ENCODE measurements at regions not wholly inside any gene's neighbourhood (a gene's known extent, or its start where the extent isn't known, plus 50 kb on each side); places are given as distances from the start of the nearest gene placed in this dataset.

DNA sequence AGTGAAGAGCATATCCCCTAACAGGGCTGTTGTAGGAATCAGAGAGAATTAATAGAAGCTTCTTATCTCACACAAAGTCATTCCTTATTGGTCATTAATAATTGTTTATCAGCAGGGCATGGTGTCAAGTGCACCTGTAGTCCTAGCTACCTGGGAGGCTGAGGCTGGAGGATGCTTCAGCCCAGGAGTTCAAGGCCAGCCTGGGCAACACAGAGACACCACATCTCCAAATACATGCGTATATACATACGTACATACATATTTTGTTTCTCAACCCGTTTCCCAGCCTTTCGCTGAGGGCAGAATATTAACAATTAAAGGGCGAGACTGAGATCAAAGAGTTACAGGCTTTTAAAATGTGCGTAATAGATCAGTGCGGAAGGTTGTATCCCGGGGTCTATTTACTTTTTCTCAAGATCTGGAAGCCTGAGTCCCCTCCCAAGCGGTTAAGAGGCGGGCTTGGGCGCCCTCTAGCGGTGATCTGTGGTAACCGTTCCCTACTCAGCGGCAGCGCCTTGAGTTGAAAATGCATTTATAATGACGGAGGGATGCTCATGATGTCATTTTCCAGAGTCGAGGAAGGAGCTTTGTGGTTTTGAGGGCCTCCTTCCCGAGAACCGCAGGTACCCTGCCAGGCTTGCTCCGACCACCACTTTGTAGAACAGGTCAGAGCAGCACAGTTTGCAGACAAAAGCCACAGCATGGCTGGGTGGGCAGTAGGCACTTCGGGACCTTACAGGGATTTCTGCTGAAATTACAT, 169.6 kb upstream of the GPR12 start:
- peak; percentile 21 for DNase-seq

- no peak for DNase-seq
These were observed 166.9 kb upstream of the GPR12 start for GRCh38 chr13:26927511-26927910.

GRCh38 chr13:26926371-26926770, 165.8 kb upstream of the GPR12 start:
- no peak for DNase-seq

DNA sequence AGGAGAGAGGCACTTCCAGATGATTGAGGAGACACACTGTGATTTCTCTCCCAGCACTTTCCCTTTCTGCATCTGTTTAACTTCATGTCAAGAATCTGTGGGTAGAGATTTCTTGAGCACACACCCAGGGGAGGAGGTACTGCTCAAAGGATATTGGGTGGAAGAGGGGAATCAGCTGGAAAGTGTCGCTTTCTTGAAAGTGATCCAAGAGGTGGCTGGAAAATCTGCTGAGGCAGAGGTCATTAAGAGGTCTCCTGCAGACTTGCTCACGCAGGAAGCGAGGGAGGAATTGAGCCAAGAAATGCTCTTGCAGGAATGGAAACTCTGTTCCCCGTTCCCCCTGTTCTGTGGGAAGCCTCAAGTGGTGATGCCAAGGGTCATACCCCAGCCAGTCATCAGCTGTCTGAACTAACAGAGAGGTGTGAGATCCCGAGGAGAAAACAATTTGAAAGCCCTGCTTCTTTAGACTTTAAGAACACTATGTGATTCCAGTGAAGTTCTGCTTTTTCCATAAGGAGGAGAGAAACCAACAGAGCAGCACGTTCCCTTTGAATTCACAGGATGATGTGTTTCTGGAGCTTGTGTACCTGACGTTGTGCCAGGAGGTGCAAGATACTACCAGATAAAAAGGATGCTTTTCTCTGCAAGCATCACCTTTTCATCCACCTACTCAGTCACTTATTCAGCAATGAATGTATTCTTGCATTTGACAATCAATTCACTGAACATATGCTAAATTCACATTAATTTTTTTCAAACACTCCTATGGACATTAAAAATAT, 163.4 kb upstream of the GPR12 start:
- no peak for DNase-seq

GRCh38 chr13:26921918-26922317, 161.3 kb upstream of the GPR12 start:
- no peak for DNase-seq

GRCh38 chr13:26920614-26921355, 160.2 kb upstream of the GPR12 start:
- DNase-seq, result no peak

- DNase-seq, result no peak
These were observed 159.1 kb upstream of the GPR12 start for GRCh38 chr13:26919732-26920131.

DNA sequence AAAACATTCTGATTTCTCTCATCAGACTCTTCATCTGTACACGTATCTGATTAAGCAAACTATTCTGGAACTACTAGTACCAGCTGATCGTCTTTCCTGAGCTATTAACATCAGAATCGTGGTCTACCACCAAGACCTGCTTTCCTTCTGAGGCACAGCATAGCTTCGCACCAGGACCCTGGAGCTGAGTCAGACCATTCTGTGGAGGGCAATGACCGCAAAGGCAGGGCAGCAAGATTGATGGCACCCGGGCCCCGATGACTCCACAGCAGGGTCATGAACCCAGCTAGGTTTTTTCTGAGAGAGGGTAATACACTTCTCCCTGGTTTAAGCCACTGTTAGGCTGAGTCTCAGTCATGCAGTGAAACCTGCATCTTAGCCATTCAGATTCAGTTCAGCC, 158.7 kb upstream of the GPR12 start:
- no peak for DNase-seq

- no peak for DNase-seq
These were observed 154.0 kb upstream of the GPR12 start for GRCh38 chr13:26914624-26915023.

DNA sequence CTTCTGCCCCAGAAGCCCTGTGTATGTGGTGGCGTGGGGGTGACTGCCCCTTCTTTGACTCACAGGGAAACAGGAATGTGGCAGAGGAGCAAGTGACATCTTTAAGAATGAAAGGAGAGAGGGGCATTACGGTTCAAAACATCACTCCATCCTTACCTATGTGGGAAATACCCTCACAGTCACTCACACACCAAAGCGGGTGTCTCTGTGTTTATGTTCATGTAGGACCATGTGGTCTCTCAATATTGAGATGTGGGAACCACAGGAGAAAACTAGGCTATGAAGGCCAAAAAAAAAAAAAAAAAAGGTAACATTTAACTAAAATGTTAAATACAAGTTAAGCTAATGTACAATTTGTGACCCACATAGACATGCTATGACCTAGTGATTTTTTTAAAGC, 153.6 kb upstream of the GPR12 start:
- DNase-seq, result no peak

- no peak for DNase-seq
These were observed 150.3 kb upstream of the GPR12 start for GRCh38 chr13:26910754-26911465.

DNA sequence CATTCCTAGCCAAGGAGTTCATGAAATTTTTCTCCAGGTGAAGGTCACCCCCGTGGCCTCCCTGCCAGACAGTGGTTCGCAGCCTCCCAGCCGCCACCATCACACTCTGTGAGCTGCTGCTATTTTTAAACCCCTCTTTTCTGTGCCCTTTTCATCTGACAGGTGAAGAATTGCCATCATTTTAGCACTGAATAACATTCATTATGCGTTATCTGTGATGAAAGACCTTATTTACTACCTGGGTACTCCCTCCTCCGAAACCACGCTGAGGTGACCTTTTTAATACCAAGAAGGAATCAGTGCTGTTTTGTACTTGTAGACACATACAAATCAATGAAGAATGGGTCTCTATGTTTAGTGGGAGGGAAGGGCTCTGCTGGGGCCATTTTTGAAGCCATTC, 148.9 kb upstream of the GPR12 start:
- DNase-seq, result no peak

- DNase-seq, result no peak
These were observed 147.5 kb upstream of the GPR12 start for GRCh38 chr13:26908126-26908525.

DNA sequence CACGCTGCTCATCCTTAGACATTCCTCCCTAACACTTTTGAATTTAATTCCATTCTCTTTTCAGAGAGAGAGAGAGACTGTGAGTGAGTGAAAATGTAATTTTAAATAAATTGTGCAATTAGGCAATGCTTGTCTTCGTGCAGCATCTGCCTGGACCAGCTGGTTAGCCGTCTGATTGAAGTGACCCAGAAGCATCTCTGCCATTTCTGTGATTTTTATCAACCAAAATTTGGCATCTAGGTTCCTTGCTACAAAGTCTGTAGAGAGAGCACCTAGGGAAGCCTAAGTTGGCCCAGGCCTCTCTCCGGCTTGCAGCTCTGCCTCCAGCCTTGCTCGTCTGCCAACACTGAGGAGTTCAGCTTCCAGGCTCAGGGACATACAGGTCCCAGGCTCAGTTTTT, 138.6 kb upstream of the GPR12 start:
- DNase-seq, result no peak

GRCh38 chr13:26897706-26898550, 137.3 kb upstream of the GPR12 start:
- no peak for DNase-seq

GRCh38 chr13:26896986-26897668, 136.5 kb upstream of the GPR12 start:
- no peak for DNase-seq

DNA sequence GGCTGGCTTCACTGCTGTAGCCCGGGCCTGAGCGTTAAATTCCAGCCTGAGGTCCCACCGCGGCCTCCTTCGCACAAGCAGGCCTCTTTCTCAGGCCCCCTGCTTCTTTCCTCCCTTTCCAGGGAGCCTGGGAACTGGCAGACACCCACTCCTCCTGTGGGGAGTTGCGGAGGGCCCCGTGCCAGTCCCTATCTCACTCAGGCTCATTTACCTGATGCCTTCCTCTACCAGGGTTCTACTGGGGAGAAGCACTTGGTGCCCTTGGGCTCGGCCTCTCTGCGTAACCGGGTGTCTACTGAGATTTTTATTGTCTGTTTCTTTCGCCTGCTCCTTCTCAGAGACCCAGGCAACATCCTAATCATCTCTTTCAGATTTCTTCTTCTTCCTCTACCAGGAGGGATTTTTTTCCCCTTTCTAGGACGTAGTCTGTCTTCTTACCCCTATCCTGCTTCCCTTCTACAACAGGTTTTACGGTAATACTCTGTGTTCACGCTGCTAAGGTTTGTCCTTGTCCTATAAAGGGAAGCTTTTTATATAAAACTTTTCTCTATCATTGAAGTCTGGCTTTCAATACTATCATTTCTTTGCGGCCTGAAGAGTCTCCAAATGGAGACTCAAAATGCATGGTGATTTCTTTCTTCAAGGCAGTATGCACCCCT, 135.4 kb upstream of the GPR12 start:
- no peak for DNase-seq

GRCh38 chr13:26895081-26895807, 134.7 kb upstream of the GPR12 start:
- no peak for DNase-seq

DNA sequence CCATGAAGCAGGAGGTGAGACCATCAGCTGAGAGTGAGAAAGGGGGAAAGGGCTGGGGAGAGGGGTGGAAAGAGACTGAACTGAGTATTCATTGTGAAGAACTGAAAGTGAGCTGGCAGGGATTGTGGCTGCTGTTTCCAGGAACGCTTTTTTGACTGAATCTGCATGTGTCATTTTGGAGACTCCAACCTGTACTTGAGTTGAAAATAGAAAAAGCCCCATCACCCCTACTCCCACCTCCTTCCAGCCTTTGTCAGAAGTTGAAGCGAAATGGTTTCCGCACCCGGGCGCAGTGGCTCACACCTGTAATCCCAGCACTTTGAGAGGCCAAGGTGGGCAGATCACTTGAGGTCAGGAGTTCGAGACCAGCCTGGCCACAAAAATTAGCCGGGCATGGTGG, 128.0 kb upstream of the GPR12 start:
- no peak for DNase-seq

DNA sequence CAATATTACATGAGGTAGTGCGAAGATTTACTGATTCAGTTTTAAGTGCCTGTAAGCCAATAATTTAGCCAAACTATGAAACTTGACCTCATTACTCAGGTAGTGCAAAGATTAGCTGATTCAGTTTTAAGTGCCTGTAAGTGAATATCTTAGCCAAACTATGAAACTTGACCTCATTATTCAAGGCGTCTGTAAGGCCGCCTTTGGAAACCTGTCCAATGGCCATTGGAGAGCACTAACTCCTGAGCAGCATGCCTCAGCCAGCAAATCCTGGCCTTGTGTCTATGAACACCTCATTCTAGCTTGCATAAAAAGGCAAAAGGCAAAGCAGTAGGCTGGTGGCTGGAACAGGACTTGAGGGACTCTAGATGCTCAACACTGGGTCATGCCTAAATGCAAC, 127.0 kb upstream of the GPR12 start:
- DNase-seq, result no peak

Measured in NCI-H2029 treated with DMSO at 0.1 percent for 48 hours (cell line).